Right lobe of liver (tissue), 6 donors: ENCODE measurements at regions not wholly inside any gene's neighbourhood (a gene's known extent, or its start where the extent isn't known, plus 50 kb on each side); places are given as distances from the start of the nearest gene placed in this dataset.

Source experiments
- ATAC-seq, 4 donors: fragments of 200-7000 bp; cut with Tn5 transposase; one replicate each; pipeline ENCODE4 v1.9.1; 2020; ENCODE audit warnings: mild to moderate bottlenecking in 4 of 4, moderate library complexity in 4 of 4
- DNase-seq, 3 donors: peaks; one replicate each; pipeline ENCODE4 v3.0.0-alpha.2; 2020
- H3K27ac ChIP-seq, 3 donors: fragments of 200-600 bp; one replicate each; pipeline ENCODE4 v1.8.0; 2022
- H3K27me3 ChIP-seq, 2 donors: fragments of 200-600 bp; one replicate each; pipeline ENCODE4 v1.8.0; 2022
- H3K36me3 ChIP-seq, 4 donors: fragments of 200-600 bp; sonication (generic) in 1 of 4; one replicate each; pipeline versions ENCODE4 v1.5.1 to v1.8.0; 2017 to 2022; ENCODE audit warnings: control low read depth in 1 of 4
- H3K4me1 ChIP-seq, 4 donors: fragments of 200-600 bp; sonication (generic) in 1 of 4; one replicate each; pipeline versions ENCODE4 v1.5.1 to v1.8.0; 2017 to 2022; ENCODE audit warnings: control low read depth in 1 of 4
- H3K4me3 ChIP-seq, 3 donors: fragments of 200-600 bp; one replicate each; pipeline ENCODE4 v1.8.0; 2022
- H3K9me3 ChIP-seq, 4 donors: fragments of 200-600 bp; sonication (generic) in 1 of 4; one replicate each; pipeline versions ENCODE4 v1.5.1 to v1.8.0; 2017 to 2022; ENCODE audit warnings: control low read depth in 1 of 4
- CTCF ChIP-seq, 4 donors: fragments of 200-600 bp in 3 of 4; fragments of 450-650 bp in 1 of 4; IDR thresholded peaks; one replicate each; pipeline versions ENCODE4 v1.5.1 to v1.8.0; 2016 to 2022; ENCODE audit warnings: antibody characterized with exemption in 4 of 4, mild to moderate bottlenecking in 2 of 4
- POLR2A ChIP-seq: fragments of 450-650 bp; IDR thresholded peaks from one replicate; pipeline ENCODE4 v1.6.1; 2017; ENCODE audit warnings: antibody characterized with exemption, mild to moderate bottlenecking
- WGBS: methylation state at CpG from one replicate; pipeline ENCODE4 v1.1.6; 2018; ENCODE audit warnings: low coverage, low lambda C conversion rate; ENCODE audit not compliant: insufficient coverage; ENCODE audit errors: missing lambda C conversion rate; 5-methylcytosine and 5-hydroxymethylcytosine counted together
- intact Hi-C, 2 donors: fragments of 100-400 bp; cut with DNase I; formaldehyde crosslinking; loops; one replicate each; pipeline versions ENCODE4 v1.11.2 to v1.14.1; 2022
- donor health status: DM: no; HTN: yes; CAD: no.
- donor health status: DM: no; HTN: no; CAD: no.
- donor health status: DM: no; HTN: no; CAD: no.
- donor health status: DM: no; HTN: yes; CAD: no.
- donor health status: DM: no; HTN: yes; CAD: no.

DNA sequence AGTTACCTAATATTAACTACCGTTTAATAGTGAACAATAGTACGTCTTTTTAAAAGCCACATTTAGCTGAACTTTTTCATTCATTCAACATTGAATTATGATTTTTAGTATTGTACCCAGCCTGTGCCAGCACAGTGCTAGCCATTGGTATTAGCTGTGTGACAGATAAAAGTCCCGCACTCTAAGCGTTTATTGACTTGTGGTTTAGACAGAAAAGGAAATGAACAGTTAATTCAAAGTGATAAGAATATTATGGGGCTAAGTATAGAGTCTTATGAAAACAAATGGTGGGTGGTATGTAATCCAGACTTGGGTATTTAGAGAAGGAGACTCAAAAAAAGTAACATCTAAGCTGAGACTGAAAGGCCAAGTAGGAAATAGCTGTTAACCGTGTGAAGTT is 202.3 kb downstream of the RPS12 start:
- intact Hi-C loops: no loop called here
- Histone ChIP-seq H3K27ac (no peak overlapping the region), H3K36me3 (no peaks in the 10 kb centered on the region), H3K27me3 (no peaks in the 10 kb centered on the region), H3K4me1 (no peaks in the 10 kb centered on the region), H3K9me3 (no peaks in the 10 kb centered on the region), H3K4me3 (no peak overlapping the region)
- DNase-seq (no peak), ATAC-seq (no peak)
- 55% methylated on average over 5 of the region's 5 CpGs for WGBS
- no peak for TF ChIP-seq CTCF (IDR thresholded peaks at IDR 0.05)
- TF ChIP-seq POLR2A: no peak

DNA sequence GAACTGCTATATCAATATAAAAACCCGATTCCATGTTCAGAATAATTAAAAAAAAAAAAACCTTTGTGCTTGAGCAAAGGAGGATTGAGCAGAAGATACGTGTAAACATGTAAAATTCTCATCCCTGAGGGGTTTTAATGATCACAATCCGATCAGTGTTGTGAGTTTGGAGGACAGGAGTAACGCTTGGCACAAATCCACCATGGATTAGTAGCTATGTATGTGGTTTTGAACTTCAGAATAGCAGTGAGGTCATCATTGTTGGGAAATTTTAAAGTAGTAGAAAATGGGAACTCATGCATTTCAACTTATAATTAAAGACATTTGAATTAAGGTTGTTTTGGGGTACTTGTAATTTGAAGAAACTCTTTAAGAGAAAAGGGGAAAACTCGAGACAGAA is 203.2 kb downstream of the RPS12 start:
- no peak overlapping the region for H3K27ac ChIP-seq
- H3K36me3 ChIP-seq: no peaks in the 10 kb centered on the region
- 39% methylated on average over 5 of the region's 5 CpGs for WGBS

GRCh38 chr6:133026705-133027104 is 212.3 kb downstream of the RPS12 start:
- ATAC-seq (no peak), DNase-seq (no peak)
- H3K4me1 ChIP-seq: no peaks in the 10 kb centered on the region
- H3K27ac ChIP-seq: no peak overlapping the region
- no peaks in the 10 kb centered on the region for H3K9me3 ChIP-seq
- no peaks in the 10 kb centered on the region for H3K36me3 ChIP-seq
- no peaks in the 10 kb centered on the region for H3K27me3 ChIP-seq
- WGBS: no CpG with 5 or more reads among the region's 2 CpGs
- intact Hi-C loops: no loop called here
- no peak overlapping the region for H3K4me3 ChIP-seq
- TF ChIP-seq POLR2A (no peak), CTCF (IDR thresholded peaks at IDR 0.05) (no peak)

More for the DNA sequence above, 203.2 kb downstream of the RPS12 start:
- H3K9me3 ChIP-seq: no peaks in the 10 kb centered on the region
- ATAC-seq: no peak
- H3K27me3 ChIP-seq: no peaks in the 10 kb centered on the region
- H3K4me1 ChIP-seq: no peaks in the 10 kb centered on the region
- no peak overlapping the region for H3K4me3 ChIP-seq
- no peak for DNase-seq
- intact Hi-C loops: no loop called here
- TF ChIP-seq POLR2A: no peak

GRCh38 chr6:133033263-133033662 is 207.9 kb upstream of the EYA4 start:
- Histone ChIP-seq H3K27ac (no peak overlapping the region), H3K36me3 (no peaks in the 10 kb centered on the region), H3K27me3 (no peaks in the 10 kb centered on the region), H3K4me1 (no peaks in the 10 kb centered on the region), H3K9me3 (no peaks in the 10 kb centered on the region), H3K4me3 (no peak overlapping the region)
- 72% methylated on average over 4 of the region's 4 CpGs for WGBS
- TF ChIP-seq CTCF (IDR thresholded peaks at IDR 0.05) (no peak), POLR2A (no peak)
- intact Hi-C loops: no loop called here
- no peak for DNase-seq
- ATAC-seq: no peak

- ATAC-seq: peak in 2 of 4 donors; percentile 17 to 28
- H3K4me3 ChIP-seq: no peak overlapping the region
- no peak overlapping the region for H3K27ac ChIP-seq
- no peaks in the 10 kb centered on the region for H3K9me3 ChIP-seq
- no peak for DNase-seq
- TF ChIP-seq CTCF (IDR thresholded peaks at IDR 0.05) (no peak), POLR2A (no peak)
- intact Hi-C loops: no loop called here
- H3K27me3 ChIP-seq: no peaks in the 10 kb centered on the region
- no peaks in the 10 kb centered on the region for H3K4me1 ChIP-seq
- 47% methylated on average over 8 of the region's 8 CpGs for WGBS
- no peaks in the 10 kb centered on the region for H3K36me3 ChIP-seq
Measured at GRCh38 chr6:133034509-133035206, 206.5 kb upstream of the EYA4 start.
